HepG2 (cell line): ENCODE measurements at regions not wholly inside any gene's neighbourhood (a gene's known extent, or its start where the extent isn't known, plus 50 kb on each side); places are given as distances from the start of the nearest gene placed in this dataset.

ENCODE experiments used
- ATAC-seq: fragments of 200-7000 bp; cut with Tn5 transposase; 3 replicates; pipeline ENCODE4 v1.9.1; 2020; ENCODE audit warnings: mild to moderate bottlenecking, moderate library complexity
- BruUV-seq: library from RNA; stranded (reverse); fragments of 400-500 nt; replicated peaks from 2 replicates; lab custom pipeline; 2021; lab: Mats Ljungman, UMichigan
- CTCF ChIA-PET: fragments of 300-600 bp; formaldehyde crosslinking; extraction: SDS; loops from one replicate; lab custom pipeline; 2021; ENCODE audit warnings: low total read pairs, inconsistent platforms, low intra/inter-chr PET ratio; lab: Yijun Ruan, JAX
- POLR2A ChIA-PET: fragments of 350-600 bp; sonication (Branson Sonifier 250); formaldehyde crosslinking; loops from one replicate; lab custom pipeline; 2020; ENCODE audit warnings: antibody characterized with exemption, inconsistent platforms; lab: Yijun Ruan, JAX
- DNase-seq: peaks from one replicate; pipeline ENCODE4 v3.0.0-alpha.2; 2015; ENCODE audit warnings: low spot score
- FAIRE-seq: peaks from 3 replicates; lab custom pipeline; 2011; peaks lifted over from hg19 to GRCh38; lab: Jason Lieb, UNC
- H2AFZ ChIP-seq: one replicate; pipeline ENCODE4 v1.6.1; 2011; ENCODE audit warnings: low read length, inconsistent platforms
- H3K27ac ChIP-seq: fragments of 300-600 bp; 3 replicates; pipeline ENCODE4 v1.8.0; 2011; ENCODE audit warnings: mixed run types, mild to moderate bottlenecking, mixed read lengths, low read length, inconsistent platforms; ENCODE audit not compliant: insufficient read depth; ENCODE audit errors: extremely low read length
- H3K27me3 ChIP-seq, 2 experiments: fragments of 200-600 bp in 1 of 2; 2 replicates in 1 of 2; 3 replicates in 1 of 2; pipeline versions ENCODE4 v1.6.0 to v1.8.0; 2011; ENCODE audit warnings: low read length in 2 of 2, mild to moderate bottlenecking in 2 of 2, moderate library complexity in 2 of 2, inconsistent platforms in 1 of 2; ENCODE audit not compliant: insufficient read depth in 2 of 2, control insufficient read depth in 1 of 2
- H3K36me3 ChIP-seq, 2 experiments: fragments of 200-600 bp in 1 of 2; replicated peaks in 1 of 2; 2 replicates in 1 of 2; 3 replicates in 1 of 2; pipeline versions ENCODE4 v1.5.1 to v1.8.0; 2011; ENCODE audit warnings: low read length in 2 of 2, inconsistent platforms in 1 of 2; ENCODE audit not compliant: insufficient read depth in 2 of 2, control insufficient read depth in 1 of 2
- H3K4me1 ChIP-seq: 2 replicates; pipeline ENCODE4 v1.5.1; 2012; ENCODE audit warnings: low read length, inconsistent platforms; ENCODE audit not compliant: insufficient read depth
- H3K4me2 ChIP-seq: 2 replicates; pipeline ENCODE4 v1.6.0; 2011; ENCODE audit warnings: low read depth, low read length, inconsistent platforms
- H3K4me3 ChIP-seq, 3 experiments: fragments of 200-600 bp in 1 of 3; sonication (generic), shearing (Covaris generic) in 1 of 3; replicated peaks in 1 of 3; 2 replicates each; pipeline ENCODE4 v1.5.1; 2011 to 2016; ENCODE audit warnings: low read length in 3 of 3, inconsistent platforms in 2 of 3, low read depth in 2 of 3, mild to moderate bottlenecking in 2 of 3, control low read depth in 1 of 3, mixed read lengths in 1 of 3; ENCODE audit not compliant: insufficient read depth in 1 of 3
- H3K79me2 ChIP-seq: one replicate; pipeline ENCODE4 v1.6.1; 2011; ENCODE audit warnings: low read length, inconsistent platforms; ENCODE audit not compliant: insufficient read depth
- H3K9ac ChIP-seq: 2 replicates; pipeline ENCODE4 v1.6.0; 2011; ENCODE audit warnings: mild to moderate bottlenecking, low read depth, low read length, inconsistent platforms; ENCODE audit not compliant: insufficient read depth
- H3K9me3 ChIP-seq: 2 replicates; pipeline ENCODE4 v1.5.1; 2012; ENCODE audit warnings: mild to moderate bottlenecking, low read length
- H4K20me1 ChIP-seq: 2 replicates; pipeline ENCODE4 v1.6.0; 2011; ENCODE audit warnings: inconsistent platforms, mild to moderate bottlenecking, low read length, moderate library complexity; ENCODE audit not compliant: insufficient read depth
- CEBPG ChIP-seq: IDR thresholded peaks from 2 replicates; pipeline ENCODE4 v1.6.1; 2016
- CREB1 ChIP-seq, 2 experiments: fragments of 450-650 bp in 1 of 2; IDR thresholded peaks; 2 replicates each; pipeline ENCODE4 v1.6.1; 2016 to 2017; ENCODE audit warnings: control low read depth in 1 of 2, mild to moderate bottlenecking in 1 of 2, missing compliant biosample characterization in 1 of 2, missing genetic modification characterization in 1 of 2
- ELF1 ChIP-seq: sonication (generic); formaldehyde crosslinking; IDR thresholded peaks from 2 replicates; pipeline ENCODE4 v1.4.0; 2020; ENCODE audit warnings: missing genetic modification reagents
- EP300 ChIP-seq, 3 experiments: sonication (generic) in 1 of 3; formaldehyde crosslinking in 1 of 3; IDR thresholded peaks; 2 replicates each; pipeline versions ENCODE4 v1.5.1 to v1.6.1; 2011 to 2020; ENCODE audit warnings: low read depth in 2 of 3, low read length in 2 of 3, borderline replicate concordance in 1 of 3, improper control_type of control experiment in 1 of 3, mild to moderate bottlenecking in 1 of 3, missing genetic modification reagents in 1 of 3, moderate library complexity in 1 of 3
- GABPA ChIP-seq, 2 experiments: IDR thresholded peaks; 2 replicates each; pipeline ENCODE4 v1.6.1; 2011 to 2016; ENCODE audit warnings: low read depth in 2 of 2, low read length in 1 of 2, missing biosample characterization in 1 of 2, missing genetic modification characterization in 1 of 2
- NFYB ChIP-seq: sonication (generic); formaldehyde crosslinking; IDR thresholded peaks from 2 replicates; pipeline ENCODE4 v1.4.0; 2020; ENCODE audit warnings: missing genetic modification reagents
- SMAD1 ChIP-seq: sonication (generic); formaldehyde crosslinking; IDR thresholded peaks from 2 replicates; pipeline ENCODE4 v1.4.0; 2020; ENCODE audit warnings: missing genetic modification reagents, low read depth, mild to moderate bottlenecking, borderline replicate concordance
- SRY ChIP-seq: sonication (generic); formaldehyde crosslinking; IDR thresholded peaks from 2 replicates; pipeline ENCODE4 v1.8.0; 2022; ENCODE audit warnings: mild to moderate bottlenecking, missing genetic modification reagents
- ZNF7 ChIP-seq: IDR thresholded peaks from 2 replicates; pipeline ENCODE4 v1.6.1; 2016; ENCODE audit warnings: missing biosample characterization, missing genetic modification reagents
- ZZZ3 ChIP-seq: sonication (generic); formaldehyde crosslinking; IDR thresholded peaks from 2 replicates; pipeline ENCODE4 v1.4.0; 2020; ENCODE audit warnings: missing genetic modification reagents, mild to moderate bottlenecking, borderline replicate concordance
- WGBS: methylation state at CpG from one replicate; pipeline ENCODE4 v1.1.6; 2017; ENCODE audit warnings: low lambda C conversion rate; 5-methylcytosine and 5-hydroxymethylcytosine counted together
- in situ Hi-C: cut with HindIII; loops from 2 replicates; pipeline ENCODE4 v1.10.0; 2017; ENCODE audit warnings: low pct_unique_long_range_greater_than_20kb; ENCODE audit not compliant: extremely low pct_ligation_motif_present
- intact Hi-C: fragments of 100-400 bp; cut with micrococcal nuclease; formaldehyde crosslinking; loops from one replicate; pipeline ENCODE4 v1.10.0; 2022; ENCODE audit not compliant: unreplicated experiment
- TF ChIP-seq, protein P1 (sequence below): sonication (generic); formaldehyde crosslinking; conservative IDR thresholded peaks from 2 replicates; pipeline ENCODE4 v1.8.0; 2022; ENCODE audit warnings: mild to moderate bottlenecking, moderate library complexity, missing genetic modification reagents
- TF ChIP-seq, protein P2 (sequence below): sonication (generic); formaldehyde crosslinking; IDR thresholded peaks from 2 replicates; pipeline ENCODE4 v1.4.0; 2020; ENCODE audit warnings: missing genetic modification reagents, borderline replicate concordance

DNA sequence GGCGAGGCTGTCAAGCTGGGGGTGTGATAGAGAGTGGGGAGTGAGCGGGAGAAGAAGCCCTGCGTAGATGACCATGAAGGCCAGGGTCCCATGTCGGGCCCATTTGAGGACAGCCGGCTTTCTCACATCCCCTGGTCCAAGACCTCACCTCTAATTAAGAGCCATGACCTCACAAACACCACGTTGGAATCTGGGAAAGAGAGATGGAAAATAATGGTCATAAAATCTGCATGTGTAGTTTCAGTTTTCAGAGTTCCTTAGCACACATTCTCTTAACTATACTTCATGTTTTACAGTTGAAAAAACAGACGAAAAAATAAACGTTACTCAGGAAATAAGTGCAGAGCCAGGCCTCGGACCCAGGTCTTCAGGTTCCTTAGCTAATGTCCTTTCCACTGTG is 244.8 kb upstream of the SIX2 start:
- Histone ChIP-seq H2AFZ (no peak overlapping the region), H3K4me1 (peaks cover 36% of the 10 kb centered on the region), H4K20me1 (no peaks in the 10 kb centered on the region), H3K9ac (no peak overlapping the region), H3K4me2 (no peak overlapping the region), H3K4me3 (no peak overlapping the region), H3K9me3 (no peaks in the 10 kb centered on the region), H3K27me3 (peaks cover under 1 to 2% of the 10 kb centered on the region in 2 experiments; a peak in 3 of 5 replicates), H3K27ac (no peak overlapping the region), H3K79me2 (no peaks in the 10 kb centered on the region), H3K36me3 (no peaks in the 10 kb centered on the region)
- in situ Hi-C loops, result no loop called here
- ChIA-PET POLR2A (no interaction called here), CTCF (no interaction called here)
- DNase-seq, result no peak
- no TSS peak for BruUV-seq
- no peak for FAIRE-seq
- WGBS, result 67% methylated on average over 9 of the region's 9 CpGs
- intact Hi-C loops, result no loop called here
- ATAC-seq, result no peak
- TF ChIP-seq CEBPG (CRISPR knock-in tag) (no peak), SMAD1 (CRISPR knock-in tag) (no peak), CREB1 (IDR thresholded peaks at IDR 0.05) (no peak), CREB1 (CRISPR knock-in tag; IDR thresholded peaks at IDR 0.05) (no peak), ELF1 (CRISPR knock-in tag) (no peak), ZZZ3 (CRISPR knock-in tag) (no peak), EP300 (IDR thresholded peaks at IDR 0.05; ENCODE audit: low read depth in 2 of 2, low read length in 2 of 2) (no peak), EP300 (CRISPR knock-in tag; IDR thresholded peaks at IDR 0.05; ENCODE audit: borderline replicate concordance) (no peak), GABPA (IDR thresholded peaks at IDR 0.05; ENCODE audit: low read depth, low read length) (no peak), GABPA (CRISPR knock-in tag; IDR thresholded peaks at IDR 0.05; ENCODE audit: low read depth) (no peak), NFYB (CRISPR knock-in tag) (no peak), SRY (CRISPR knock-in tag) (no peak), ZNF7 (CRISPR knock-in tag) (no peak)
- TF ChIP-seq, protein P1, sequence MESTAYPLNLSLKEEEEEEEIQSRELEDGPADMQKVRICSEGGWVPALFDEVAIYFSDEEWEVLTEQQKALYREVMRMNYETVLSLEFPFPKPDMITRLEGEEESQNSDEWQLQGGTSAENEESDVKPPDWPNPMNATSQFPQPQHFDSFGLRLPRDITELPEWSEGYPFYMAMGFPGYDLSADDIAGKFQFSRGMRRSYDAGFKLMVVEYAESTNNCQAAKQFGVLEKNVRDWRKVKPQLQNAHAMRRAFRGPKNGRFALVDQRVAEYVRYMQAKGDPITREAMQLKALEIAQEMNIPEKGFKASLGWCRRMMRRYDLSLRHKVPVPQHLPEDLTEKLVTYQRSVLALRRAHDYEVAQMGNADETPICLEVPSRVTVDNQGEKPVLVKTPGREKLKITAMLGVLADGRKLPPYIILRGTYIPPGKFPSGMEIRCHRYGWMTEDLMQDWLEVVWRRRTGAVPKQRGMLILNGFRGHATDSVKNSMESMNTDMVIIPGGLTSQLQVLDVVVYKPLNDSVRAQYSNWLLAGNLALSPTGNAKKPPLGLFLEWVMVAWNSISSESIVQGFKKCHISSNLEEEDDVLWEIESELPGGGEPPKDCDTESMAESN, result no peak
- TF ChIP-seq, protein P2, sequence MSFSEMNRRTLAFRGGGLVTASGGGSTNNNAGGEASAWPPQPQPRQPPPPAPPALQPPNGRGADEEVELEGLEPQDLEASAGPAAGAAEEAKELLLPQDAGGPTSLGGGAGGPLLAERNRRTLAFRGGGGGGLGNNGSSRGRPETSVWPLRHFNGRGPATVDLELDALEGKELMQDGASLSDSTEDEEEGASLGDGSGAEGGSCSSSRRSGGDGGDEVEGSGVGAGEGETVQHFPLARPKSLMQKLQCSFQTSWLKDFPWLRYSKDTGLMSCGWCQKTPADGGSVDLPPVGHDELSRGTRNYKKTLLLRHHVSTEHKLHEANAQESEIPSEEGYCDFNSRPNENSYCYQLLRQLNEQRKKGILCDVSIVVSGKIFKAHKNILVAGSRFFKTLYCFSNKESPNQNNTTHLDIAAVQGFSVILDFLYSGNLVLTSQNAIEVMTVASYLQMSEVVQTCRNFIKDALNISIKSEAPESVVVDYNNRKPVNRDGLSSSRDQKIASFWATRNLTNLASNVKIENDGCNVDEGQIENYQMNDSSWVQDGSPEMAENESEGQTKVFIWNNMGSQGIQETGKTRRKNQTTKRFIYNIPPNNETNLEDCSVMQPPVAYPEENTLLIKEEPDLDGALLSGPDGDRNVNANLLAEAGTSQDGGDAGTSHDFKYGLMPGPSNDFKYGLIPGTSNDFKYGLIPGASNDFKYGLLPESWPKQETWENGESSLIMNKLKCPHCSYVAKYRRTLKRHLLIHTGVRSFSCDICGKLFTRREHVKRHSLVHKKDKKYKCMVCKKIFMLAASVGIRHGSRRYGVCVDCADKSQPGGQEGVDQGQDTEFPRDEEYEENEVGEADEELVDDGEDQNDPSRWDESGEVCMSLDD (CRISPR knock-in tag), result no peak
- TF ChIP-seq, all 625 proteins: peak for 0
